Rectal smooth muscle tissue (tissue), 1 donor: ENCODE measurements at regions not wholly inside any gene's neighbourhood (a gene's known extent, or its start where the extent isn't known, plus 50 kb on each side); places are given as distances from the start of the nearest gene placed in this dataset.
"Not testable (repeated sequence)": the region's sequence is repeated elsewhere in the genome, so short reads cannot be mapped to it uniquely, and the experiment has no call there.

ENCODE experiments used
- H3K27ac ChIP-seq: one replicate; pipeline ENCODE4 v1.7.0; 2013; ENCODE audit warnings: low read depth, low read length, inconsistent platforms
- H3K27me3 ChIP-seq: one replicate; pipeline ENCODE4 v1.7.0; 2013; ENCODE audit warnings: low read length; ENCODE audit not compliant: control insufficient read depth, insufficient read depth
- H3K36me3 ChIP-seq: one replicate; pipeline ENCODE4 v1.7.0; 2013; ENCODE audit warnings: low read length; ENCODE audit not compliant: control insufficient read depth, insufficient read depth
- H3K4me1 ChIP-seq: one replicate; pipeline ENCODE4 v1.7.0; 2013; ENCODE audit warnings: low read length; ENCODE audit not compliant: control insufficient read depth, insufficient read depth
- H3K4me3 ChIP-seq: one replicate; pipeline ENCODE4 v1.7.0; 2013; ENCODE audit warnings: low read length
- H3K9ac ChIP-seq: one replicate; pipeline ENCODE4 v1.7.0; 2013; ENCODE audit warnings: low read length

GRCh38 chr10:125605167-125605566 is 77.8 kb downstream of the TEX36 start:
- H3K27ac ChIP-seq: no peak overlapping the region
- peaks cover 5% of the 10 kb centered on the region for H3K4me1 ChIP-seq
- no peaks in the 10 kb centered on the region for H3K36me3 ChIP-seq
- no peak overlapping the region for H3K4me3 ChIP-seq
- H3K9ac ChIP-seq: no peak overlapping the region
- H3K27me3 ChIP-seq: no peaks in the 10 kb centered on the region

GRCh38 chr10:125602825-125603224 is 80.1 kb downstream of the TEX36 start:
- Histone ChIP-seq H3K27ac (no peak overlapping the region), H3K27me3 (no peaks in the 10 kb centered on the region), H3K36me3 (no peaks in the 10 kb centered on the region), H3K9ac (no peak overlapping the region), H3K4me3 (no peak overlapping the region), H3K4me1 (peaks cover 5% of the 10 kb centered on the region)

GRCh38 chr10:125599194-125599593 is 83.8 kb downstream of the TEX36 start:
- Histone ChIP-seq H3K27ac (no peak overlapping the region), H3K4me1 (no peaks in the 10 kb centered on the region)

GRCh38 chr10:125595911-125596310 is 87.1 kb downstream of the TEX36 start:
- Histone ChIP-seq H3K27ac (no peak overlapping the region), H3K9ac (no peak overlapping the region), H3K4me1 (no peaks in the 10 kb centered on the region), H3K27me3 (no peaks in the 10 kb centered on the region), H3K4me3 (no peak overlapping the region), H3K36me3 (no peaks in the 10 kb centered on the region)

More at GRCh38 chr10:125599194-125599593, 83.8 kb downstream of the TEX36 start:
- H3K4me3 ChIP-seq: no peak overlapping the region
- no peaks in the 10 kb centered on the region for H3K36me3 ChIP-seq
- H3K9ac ChIP-seq: no peak overlapping the region
- no peaks in the 10 kb centered on the region for H3K27me3 ChIP-seq

- Histone ChIP-seq H3K27ac (no peak overlapping the region), H3K4me1 (no peaks in the 10 kb centered on the region), H3K4me3 (no peak overlapping the region), H3K36me3 (no peaks in the 10 kb centered on the region), H3K9ac (no peak overlapping the region), H3K27me3 (no peaks in the 10 kb centered on the region)
Observed at GRCh38 chr10:125593644-125594043, 89.3 kb downstream of the TEX36 start.

- no peak overlapping the region for H3K4me3 ChIP-seq
- no peaks in the 10 kb centered on the region for H3K4me1 ChIP-seq
- no peak overlapping the region for H3K9ac ChIP-seq
- no peaks in the 10 kb centered on the region for H3K36me3 ChIP-seq
- H3K27me3 ChIP-seq: no peaks in the 10 kb centered on the region
- H3K27ac ChIP-seq: no peak overlapping the region
Observed at GRCh38 chr10:125592897-125593296, 90.1 kb downstream of the TEX36 start.

GRCh38 chr10:125591886-125592285 is 91.1 kb downstream of the TEX36 start:
- no peaks in the 10 kb centered on the region for H3K27me3 ChIP-seq
- no peak overlapping the region for H3K4me3 ChIP-seq
- H3K27ac ChIP-seq: no peak overlapping the region
- H3K9ac ChIP-seq: no peak overlapping the region
- H3K36me3 ChIP-seq: no peaks in the 10 kb centered on the region
- no peaks in the 10 kb centered on the region for H3K4me1 ChIP-seq

- H3K27ac ChIP-seq, H3K9ac ChIP-seq, H3K27me3 ChIP-seq, H3K4me3 ChIP-seq, H3K36me3 ChIP-seq, H3K4me1 ChIP-seq: not testable (repeated sequence)
Observed at GRCh38 chr10:125588738-125589137, 94.2 kb downstream of the TEX36 start.

- Histone ChIP-seq H3K9ac (no peak overlapping the region), H3K36me3 (no peaks in the 10 kb centered on the region), H3K4me3 (no peak overlapping the region), H3K27me3 (peaks cover 2% of the 10 kb centered on the region), H3K27ac (no peak overlapping the region), H3K4me1 (no peaks in the 10 kb centered on the region)
Observed at GRCh38 chr10:125584954-125585353, 98.0 kb downstream of the TEX36 start.

- Histone ChIP-seq H3K27ac (no peak overlapping the region), H3K4me3 (no peak overlapping the region), H3K4me1 (no peaks in the 10 kb centered on the region), H3K27me3 (peaks cover 2% of the 10 kb centered on the region), H3K36me3 (no peaks in the 10 kb centered on the region), H3K9ac (no peak overlapping the region)
Observed at GRCh38 chr10:125578658-125579315, 104.2 kb downstream of the TEX36 start.

GRCh38 chr10:125575843-125576242 is 107.1 kb downstream of the TEX36 start:
- Histone ChIP-seq H3K4me3 (no peak overlapping the region), H3K36me3 (no peaks in the 10 kb centered on the region), H3K9ac (no peak overlapping the region), H3K27me3 (no peaks in the 10 kb centered on the region), H3K27ac (no peak overlapping the region), H3K4me1 (no peaks in the 10 kb centered on the region)

GRCh38 chr10:125568156-125568555 is 114.8 kb downstream of the TEX36 start:
- Histone ChIP-seq H3K9ac (no peak overlapping the region), H3K27me3 (no peaks in the 10 kb centered on the region), H3K27ac (no peak overlapping the region), H3K36me3 (no peaks in the 10 kb centered on the region), H3K4me1 (no peaks in the 10 kb centered on the region), H3K4me3 (no peak overlapping the region)

GRCh38 chr10:125567529-125567928 is 115.4 kb downstream of the TEX36 start:
- Histone ChIP-seq H3K27ac (no peak overlapping the region), H3K9ac (no peak overlapping the region), H3K36me3 (no peaks in the 10 kb centered on the region), H3K4me1 (no peaks in the 10 kb centered on the region), H3K4me3 (no peak overlapping the region), H3K27me3 (no peaks in the 10 kb centered on the region)
